Caco-2 (cell line): ENCODE measurements at regions not wholly inside any gene's neighbourhood (a gene's known extent, or its start where the extent isn't known, plus 50 kb on each side); places are given as distances from the start of the nearest gene placed in this dataset.
"Not testable (repeated sequence)": the region's sequence is repeated elsewhere in the genome, so short reads cannot be mapped to it uniquely, and the experiment has no call there.

ENCODE experiments used
- BruUV-seq: library from RNA; stranded (reverse); fragments of 400-500 nt; replicated peaks from 2 replicates; lab custom pipeline; 2021; lab: Mats Ljungman, UMichigan
- CTCF ChIA-PET: fragments of 300-600 bp; sonication (Branson Sonifier 250); formaldehyde crosslinking; loops from one replicate; lab custom pipeline; 2022; ENCODE audit warnings: antibody characterized with exemption; lab: Charles Lee
- POLR2A ChIA-PET: fragments of 300-600 bp; sonication (Branson Sonifier 250); formaldehyde crosslinking; loops from one replicate; lab custom pipeline; 2022; ENCODE audit warnings: antibody characterized with exemption; lab: Charles Lee
- DNase-seq, 2 experiments: peaks; one replicate each; pipeline versions ENCODE4 v3.0.0 to v3.0.0-alpha.2; 2020 to 2022
- H3K27me3 ChIP-seq: replicated peaks from 2 replicates; pipeline ENCODE4 v1.6.0; 2011; ENCODE audit warnings: low read length; ENCODE audit not compliant: control insufficient read depth, insufficient read depth
- H3K36me3 ChIP-seq: 2 replicates; pipeline ENCODE4 v1.5.1; 2011; ENCODE audit warnings: low read length; ENCODE audit not compliant: control insufficient read depth, insufficient read depth
- H3K4me1 ChIP-seq: fragments of 250-450 bp; sonication (Bioruptor Pico); 2 replicates; pipeline ENCODE4 v1.5.1; 2020; ENCODE audit warnings: mild to moderate bottlenecking
- H3K4me3 ChIP-seq: 2 replicates; pipeline ENCODE4 v1.5.1; 2011; ENCODE audit warnings: low read depth, mild to moderate bottlenecking, control low read depth, low read length
- H3K9me3 ChIP-seq: fragments of 250-450 bp; sonication (Bioruptor Pico); 2 replicates; pipeline ENCODE4 v1.5.1; 2020; ENCODE audit warnings: mild to moderate bottlenecking, moderate library complexity
- H3K27ac Mint-ChIP-seq: one replicate; pipeline ENCODE4 v1.8.0; 2022; ENCODE audit warnings: mixed read lengths; ENCODE audit not compliant: unreplicated experiment
- H3K27me3 Mint-ChIP-seq: one replicate; pipeline ENCODE4 v1.8.0; 2022; ENCODE audit warnings: mixed read lengths; ENCODE audit not compliant: insufficient read depth, unreplicated experiment
- H3K36me3 Mint-ChIP-seq: one replicate; pipeline ENCODE4 v1.8.0; 2022; ENCODE audit warnings: mild to moderate bottlenecking, mixed read lengths; ENCODE audit not compliant: insufficient read depth, unreplicated experiment
- H3K4me1 Mint-ChIP-seq: one replicate; pipeline ENCODE4 v1.8.0; 2022; ENCODE audit warnings: low read depth, mixed read lengths; ENCODE audit not compliant: unreplicated experiment
- H3K4me3 Mint-ChIP-seq: one replicate; pipeline ENCODE4 v1.8.0; 2022; ENCODE audit warnings: mild to moderate bottlenecking, moderate library complexity, mixed read lengths; ENCODE audit not compliant: unreplicated experiment
- H3K9me3 Mint-ChIP-seq: one replicate; pipeline ENCODE4 v1.8.0; 2022; ENCODE audit warnings: mixed read lengths; ENCODE audit not compliant: unreplicated experiment
- CTCF ChIP-seq, 2 experiments: fragments of 200-600 bp in 1 of 2; IDR thresholded peaks; 1 replicate in 1 of 2; 2 replicates in 1 of 2; pipeline versions ENCODE4 v1.5.1 to v1.8.0; 2011 to 2022; ENCODE audit warnings: antibody characterized with exemption in 1 of 2, control low read depth in 1 of 2, inconsistent platforms in 1 of 2, low read depth in 1 of 2, low read length in 1 of 2, mild to moderate bottlenecking in 1 of 2, moderate library complexity in 1 of 2; ENCODE audit not compliant: insufficient read depth in 1 of 2, severe bottlenecking in 1 of 2, unreplicated experiment in 1 of 2
- intact Hi-C: fragments of 100-400 bp; cut with micrococcal nuclease; formaldehyde crosslinking; loops from one replicate; pipeline ENCODE4 v1.10.0; 2022; ENCODE audit not compliant: unreplicated experiment

GRCh38 chr5:116730185-116730584 lies 155.6 kb upstream of the SEMA6A start:
- no TSS peak for BruUV-seq
- Mint-ChIP-seq H3K4me3 (no peak overlapping the region), H3K9me3 (no peaks in the 10 kb centered on the region), H3K27me3 (no peaks in the 10 kb centered on the region), H3K4me1 (peaks cover 8% of the 10 kb centered on the region), H3K27ac (no peak overlapping the region), H3K36me3 (no peaks in the 10 kb centered on the region)
- Histone ChIP-seq H3K9me3 (no peaks in the 10 kb centered on the region), H3K4me3 (no peak overlapping the region), H3K36me3 (no peaks in the 10 kb centered on the region), H3K4me1 (peaks cover 15% of the 10 kb centered on the region), H3K27me3 (no peaks in the 10 kb centered on the region)
- no peak for DNase-seq
- intact Hi-C loops: loop anchor here (5.0 kb wide), 1 partner anchor 158 kb away; the partner anchor contains the start of gene SEMA6A
- TF ChIP-seq CTCF (IDR thresholded peaks at IDR 0.05; ENCODE audit: insufficient read depth in 1 of 2, low read depth in 1 of 2, low read length in 1 of 2, severe bottlenecking in 1 of 2, unreplicated experiment in 1 of 2): no peak
- ChIA-PET CTCF (no interaction called here), POLR2A (no interaction called here)

- no peaks in the 10 kb centered on the region for H3K9me3 ChIP-seq
- CTCF ChIA-PET: no interaction called here
- H3K27me3 ChIP-seq: no peaks in the 10 kb centered on the region
- Mint-ChIP-seq H3K27me3 (no peaks in the 10 kb centered on the region), H3K36me3 (no peaks in the 10 kb centered on the region), H3K4me1 (peaks cover 8% of the 10 kb centered on the region), H3K27ac (no peak overlapping the region), H3K4me3 (no peak overlapping the region), H3K9me3 (no peaks in the 10 kb centered on the region)
- intact Hi-C loops: no loop called here
- POLR2A ChIA-PET: no interaction called here
- peaks cover 15% of the 10 kb centered on the region for H3K4me1 ChIP-seq
- DNase-seq: no peak
- no TSS peak for BruUV-seq
- H3K4me3 ChIP-seq: no peak overlapping the region
- H3K36me3 ChIP-seq: no peaks in the 10 kb centered on the region
- no peak for TF ChIP-seq CTCF (IDR thresholded peaks at IDR 0.05; ENCODE audit: insufficient read depth in 1 of 2, low read depth in 1 of 2, low read length in 1 of 2, severe bottlenecking in 1 of 2, unreplicated experiment in 1 of 2)
Measured at GRCh38 chr5:116727248-116727647, 152.6 kb upstream of the SEMA6A start.

- H3K36me3 Mint-ChIP-seq, intact Hi-C loops, H3K27me3 ChIP-seq, H3K27me3 Mint-ChIP-seq, H3K9me3 Mint-ChIP-seq, H3K27ac Mint-ChIP-seq, H3K36me3 ChIP-seq, H3K4me1 ChIP-seq, POLR2A ChIA-PET, H3K9me3 ChIP-seq, H3K4me3 Mint-ChIP-seq, CTCF ChIA-PET, DNase-seq, BruUV-seq, H3K4me3 ChIP-seq, H3K4me1 Mint-ChIP-seq: not testable (repeated sequence)
Measured at GRCh38 chr5:116726180-116726579, 151.6 kb upstream of the SEMA6A start.

- H3K9me3 ChIP-seq: no peaks in the 10 kb centered on the region
Measured at GRCh38 chr5:116724971-116725370, 150.3 kb upstream of the SEMA6A start.

More at GRCh38 chr5:116724971-116725370, 150.3 kb upstream of the SEMA6A start:
- TF ChIP-seq CTCF (IDR thresholded peaks at IDR 0.05; ENCODE audit: insufficient read depth in 1 of 2, low read depth in 1 of 2, low read length in 1 of 2, severe bottlenecking in 1 of 2, unreplicated experiment in 1 of 2): no peak
- Histone ChIP-seq H3K4me3 (no peak overlapping the region), H3K4me1 (no peaks in the 10 kb centered on the region), H3K36me3 (no peaks in the 10 kb centered on the region), H3K27me3 (no peaks in the 10 kb centered on the region)
- no TSS peak for BruUV-seq
- Mint-ChIP-seq H3K9me3 (no peaks in the 10 kb centered on the region), H3K4me3 (no peak overlapping the region), H3K27me3 (no peaks in the 10 kb centered on the region), H3K36me3 (no peaks in the 10 kb centered on the region), H3K4me1 (no peaks in the 10 kb centered on the region), H3K27ac (no peak overlapping the region)
- POLR2A ChIA-PET: no interaction called here
- CTCF ChIA-PET: no interaction called here
- DNase-seq: no peak
- intact Hi-C loops: no loop called here
